ENCODE measurements at regions not wholly inside any gene's neighbourhood (a gene's known extent, or its start where the extent isn't known, plus 50 kb on each side); places are given as distances from the start of the nearest gene placed in this dataset.

DNA sequence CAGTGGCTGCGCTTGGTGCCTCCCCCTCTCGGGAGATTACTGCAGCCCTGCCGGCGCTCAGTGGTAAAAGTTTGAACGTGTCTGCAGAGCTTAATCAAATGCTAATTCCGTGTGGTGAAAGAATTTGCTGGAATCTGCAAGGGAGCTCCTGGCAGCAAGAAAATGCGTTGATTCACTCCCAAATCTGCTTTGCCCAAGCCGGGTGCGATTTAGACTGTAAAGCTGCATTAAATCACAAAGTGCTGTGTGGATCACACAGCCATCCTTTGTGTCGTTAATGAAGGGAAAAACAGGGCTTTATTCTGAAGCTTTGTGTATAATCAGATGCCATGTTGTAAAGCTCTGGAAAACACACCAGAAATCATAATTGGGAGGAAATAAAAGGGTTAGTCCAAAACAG lies 444.1 kb downstream of the BCOR start:
- DNase-seq = no peak

GRCh38 chrX:39654183-39654925 lies 443.4 kb downstream of the BCOR start:
- no peak for DNase-seq

GRCh38 chrX:39654952-39655351 lies 442.8 kb downstream of the BCOR start:
- no peak for DNase-seq

- no peak for DNase-seq
Measured at GRCh38 chrX:39661116-39661907, 436.4 kb downstream of the BCOR start.

DNA sequence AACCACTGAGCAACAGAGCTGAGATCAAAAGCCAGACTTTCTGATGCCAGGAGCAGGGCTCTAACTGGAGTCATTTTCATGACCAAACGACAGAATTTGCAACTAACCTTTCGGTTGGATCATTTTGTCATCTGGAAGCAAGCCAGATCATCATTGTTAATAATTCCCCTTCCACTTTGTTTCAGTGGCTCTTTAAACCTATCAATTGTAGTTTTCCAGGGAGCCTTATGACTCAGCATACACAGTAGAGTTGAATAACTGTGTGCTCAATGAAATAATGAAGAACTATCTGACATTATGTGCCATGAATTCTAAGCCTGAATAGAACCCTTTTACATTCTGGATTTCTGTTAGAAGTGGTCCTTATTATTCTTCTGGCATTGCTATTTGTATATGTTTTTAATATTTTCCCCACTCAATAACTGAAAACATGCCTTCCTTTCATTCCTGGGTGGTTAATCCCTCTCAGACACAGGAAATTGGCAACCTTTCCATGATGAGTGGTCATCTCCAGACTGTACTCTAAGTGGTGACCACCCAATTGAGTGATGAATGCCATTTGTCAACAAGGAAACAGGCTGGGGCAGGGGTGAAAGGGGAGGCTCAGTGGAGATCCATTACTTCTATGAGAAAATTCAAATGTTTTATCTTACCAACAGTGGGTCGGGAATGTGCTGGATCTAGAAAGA lies 431.8 kb downstream of the BCOR start:
- DNase-seq = no peak

DNA sequence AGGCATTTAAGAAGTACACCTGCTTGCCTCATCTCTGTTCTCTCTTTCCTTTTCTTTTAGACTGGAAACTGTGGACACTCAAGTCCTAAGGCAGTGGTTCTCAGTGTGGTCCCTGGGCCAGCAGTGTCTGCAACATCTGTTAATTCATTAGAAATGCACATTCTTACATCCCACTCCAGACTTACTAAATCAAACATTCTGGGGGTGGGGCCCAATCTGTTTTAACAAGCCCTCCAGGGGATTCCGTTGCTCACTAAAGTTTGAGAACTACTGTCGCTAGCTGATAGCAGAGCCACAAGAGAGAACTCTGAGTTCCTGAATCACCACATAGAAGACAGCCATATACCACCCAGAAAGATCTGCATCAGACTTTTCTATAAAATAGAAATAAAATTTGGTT lies 430.6 kb downstream of the BCOR start:
- DNase-seq = no peak

GRCh38 chrX:39667736-39668482 lies 429.8 kb downstream of the BCOR start:
- no peak for DNase-seq

DNA sequence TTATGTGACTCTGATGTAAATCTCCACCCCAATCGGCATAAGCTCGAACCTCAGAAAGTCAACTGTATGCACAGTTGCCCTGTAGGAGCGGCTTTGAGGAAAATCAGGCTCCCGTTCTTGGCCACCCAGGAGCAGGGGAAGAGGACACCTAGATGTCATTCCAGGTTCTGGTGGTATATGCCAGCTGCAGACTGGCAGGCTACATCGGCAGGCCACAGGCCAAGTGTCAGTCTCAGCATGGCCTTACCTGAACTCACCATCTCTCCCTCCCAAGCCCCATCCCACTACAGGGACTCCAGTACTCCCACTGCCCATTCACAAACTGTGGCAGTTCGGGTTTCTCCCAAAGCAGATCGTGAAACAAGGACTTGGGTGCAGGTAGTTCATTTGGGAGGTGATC lies 428.1 kb downstream of the BCOR start:
- no peak for DNase-seq

DNA sequence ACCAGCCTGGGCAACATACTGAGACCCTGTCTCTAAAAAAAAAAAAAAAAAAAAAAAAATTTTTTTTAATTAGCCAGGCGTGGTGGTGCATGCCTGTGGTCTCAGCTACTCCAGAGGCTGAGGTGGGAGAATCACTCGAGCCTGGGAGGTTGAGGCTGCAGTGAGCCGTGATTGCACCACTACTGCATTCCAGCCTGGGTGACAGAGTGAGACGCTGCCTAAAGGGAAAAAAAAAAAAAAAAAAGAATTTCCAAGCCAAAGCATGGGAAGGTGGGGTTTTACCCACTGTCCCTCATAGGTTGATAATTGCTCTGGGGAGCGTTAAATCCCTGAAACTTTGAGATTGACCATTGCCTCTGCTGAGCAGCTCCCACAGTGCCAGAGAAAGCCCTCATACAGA lies 427.5 kb downstream of the BCOR start:
- DNase-seq = no peak

- no peak for DNase-seq
Measured at GRCh38 chrX:39672405-39672804, 425.4 kb downstream of the BCOR start.

- DNase-seq = no peak
Measured at GRCh38 chrX:39674490-39675161, 423.1 kb downstream of the BCOR start.

DNA sequence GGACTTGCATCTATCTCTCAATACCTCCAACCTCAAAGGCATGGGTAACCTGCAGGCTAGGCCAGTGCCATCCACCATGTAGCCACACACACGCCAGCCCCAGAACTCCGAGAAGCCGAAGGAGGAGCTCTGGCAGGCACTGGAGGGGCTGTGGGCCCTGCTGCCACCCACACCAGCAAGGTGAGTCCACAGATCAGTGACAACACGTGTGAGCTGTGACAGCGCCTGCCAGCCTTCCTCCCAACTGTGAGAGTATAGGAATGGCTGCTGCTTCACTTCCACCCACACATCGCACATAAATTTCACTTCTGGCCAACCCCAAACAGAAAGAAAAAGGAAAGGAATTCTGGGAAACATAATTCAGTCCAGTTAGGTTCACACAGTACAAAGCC lies 422.6 kb downstream of the BCOR start:
- DNase-seq = no peak

GRCh38 chrX:39675619-39676018 lies 422.1 kb downstream of the BCOR start:
- DNase-seq = no peak

DNA sequence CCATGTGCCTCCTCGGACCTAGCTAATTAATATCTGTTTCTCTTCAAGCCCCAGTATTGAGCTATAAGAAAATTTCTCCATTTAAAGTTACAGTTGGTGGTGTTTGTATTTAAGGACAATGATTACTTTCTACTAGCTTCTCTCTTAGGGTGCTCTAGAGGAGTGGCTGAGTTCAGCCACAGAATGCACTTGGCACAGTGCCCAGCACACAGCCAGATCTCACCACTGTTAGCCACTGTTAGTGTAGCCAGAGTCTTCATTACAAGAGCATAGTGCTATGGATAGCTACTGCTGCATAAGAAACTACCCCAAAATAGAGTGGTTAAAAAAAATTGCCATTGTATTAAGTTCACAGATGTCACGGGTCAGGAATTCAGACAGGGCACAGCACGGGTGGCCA lies 421.3 kb downstream of the BCOR start:
- no peak for DNase-seq

DNA sequence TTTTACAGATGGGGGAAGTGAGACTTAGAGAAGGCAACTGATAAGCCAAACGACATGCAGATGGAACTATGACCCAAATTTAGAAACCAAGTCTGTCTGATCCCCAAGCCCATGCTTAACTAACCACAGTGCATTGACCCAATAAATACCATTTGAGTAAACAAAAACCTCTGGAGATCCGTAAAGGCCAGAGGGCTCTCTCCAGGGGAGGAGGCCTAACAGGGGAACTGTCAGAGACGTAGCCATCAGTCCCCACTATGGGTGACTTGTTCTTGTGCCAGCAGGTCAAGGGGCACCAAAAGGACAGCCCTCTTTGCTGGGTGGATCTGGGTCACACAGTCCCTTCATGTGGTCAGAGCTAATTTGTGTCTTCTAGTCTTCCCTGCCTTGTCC lies 420.2 kb downstream of the BCOR start:
- DNase-seq = no peak

- no peak for DNase-seq
Measured at GRCh38 chrX:39677978-39678791, 419.6 kb downstream of the BCOR start.

- no peak for DNase-seq
Measured at GRCh38 chrX:39678914-39679313, 418.8 kb downstream of the BCOR start.

DNA sequence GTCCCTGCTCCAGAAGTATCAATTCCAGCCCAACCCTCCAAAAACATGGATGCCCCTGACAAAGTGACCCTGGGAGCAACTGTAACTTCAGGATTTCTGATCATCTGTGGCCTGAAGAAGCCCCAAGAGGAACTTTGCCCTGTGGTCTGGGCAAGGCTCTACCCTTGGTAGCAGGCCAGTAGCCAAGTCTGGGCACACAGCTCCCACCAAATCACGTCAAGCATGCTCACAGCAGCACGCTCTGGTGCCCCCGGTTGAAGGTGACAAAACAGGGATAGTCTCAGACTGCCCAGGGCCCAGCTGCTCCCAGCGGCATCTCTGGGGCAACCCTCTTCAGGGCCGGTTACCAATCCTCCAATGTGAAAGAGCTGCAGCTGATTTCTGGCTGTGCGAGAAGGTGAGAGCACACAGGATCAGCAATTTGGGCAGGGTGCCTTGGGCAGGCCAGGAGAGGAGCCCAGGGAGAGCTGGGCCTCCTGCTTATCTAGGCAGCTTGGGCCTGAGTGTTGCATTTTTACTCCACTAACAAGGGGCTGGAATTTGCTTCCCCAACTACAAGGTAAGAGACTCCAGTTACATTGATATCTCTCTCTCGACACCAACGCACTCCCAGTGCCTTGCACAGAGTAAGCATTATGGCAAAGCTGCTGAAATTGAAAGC lies 418.1 kb downstream of the BCOR start:
- DNase-seq = no peak

GRCh38 chrX:39681885-39682284 lies 415.9 kb downstream of the BCOR start:
- no peak for DNase-seq

GRCh38 chrX:39682778-39683177 lies 415.0 kb downstream of the BCOR start:
- DNase-seq = no peak

- no peak for DNase-seq
Measured at GRCh38 chrX:39688219-39688575, 409.6 kb downstream of the BCOR start.

Data from activated effector memory CD4-positive, alpha-beta T cell treated with anti-CD3 and anti-CD28 coated beads, Interleukin-2, amount 50 U/mL, for 16 hours (primary cell).